ENCODE measurements at regions not wholly inside any gene's neighbourhood (a gene's known extent, or its start where the extent isn't known, plus 50 kb on each side); places are given as distances from the start of the nearest gene placed in this dataset.

DNA sequence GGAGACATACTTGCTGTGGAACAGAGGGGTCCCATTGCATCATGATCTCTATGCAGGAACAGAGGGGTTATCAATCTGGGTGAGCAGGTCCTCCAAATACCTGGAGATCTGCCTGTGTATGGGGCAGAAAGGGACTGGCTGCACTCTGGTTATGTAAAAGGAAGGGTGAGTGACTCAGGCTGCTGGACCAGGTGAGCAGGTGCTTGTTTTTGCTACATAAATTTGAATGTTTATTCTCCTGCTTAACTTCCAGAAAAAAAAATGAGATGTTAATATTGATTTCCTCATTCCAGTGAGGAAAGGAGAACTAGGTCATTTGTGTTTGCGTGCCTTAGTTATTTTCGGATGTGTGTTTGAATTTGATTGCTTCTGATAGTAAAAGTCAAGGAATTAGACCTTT lies 225.8 kb upstream of the TRAM1L1 start:
- in situ Hi-C loops (cut with HindIII; ENCODE audit: low sequenced_read_pairs): no loop called here
- no peak overlapping the region for H3K4me3 ChIP-seq (ENCODE audit: low read depth, low read length)
- DNase-seq (ENCODE audit: low read depth): no peak
- no peak for TF ChIP-seq CTCF (IDR thresholded peaks at IDR 0.05; ENCODE audit: low read depth, low read length, missing control alignments)

DNA sequence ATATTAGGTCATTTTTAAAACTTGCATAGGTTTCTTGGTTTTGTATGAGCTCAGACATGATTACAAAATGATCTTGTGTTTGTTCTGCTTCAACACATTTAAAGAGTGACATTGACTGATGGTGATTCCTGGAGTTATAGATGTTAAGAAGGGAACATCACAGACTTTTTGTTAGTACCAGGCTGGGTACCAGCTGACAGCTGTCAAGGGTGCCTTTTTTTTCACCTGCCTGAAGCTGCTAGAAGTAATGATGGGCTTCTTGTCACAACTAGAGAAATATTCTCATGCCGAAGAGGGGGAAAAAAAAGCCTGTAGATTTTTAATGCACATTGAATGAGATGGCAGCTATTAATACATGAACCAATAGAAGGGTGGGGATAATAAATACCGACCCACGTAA lies 226.6 kb upstream of the TRAM1L1 start:
- no peak for DNase-seq (ENCODE audit: low read depth)
- in situ Hi-C loops (cut with HindIII; ENCODE audit: low sequenced_read_pairs): no loop called here
- no peak for TF ChIP-seq CTCF (IDR thresholded peaks at IDR 0.05; ENCODE audit: low read depth, low read length, missing control alignments)
- H3K4me3 ChIP-seq (ENCODE audit: low read depth, low read length): no peak overlapping the region

GRCh38 chr4:117324851-117325491 lies 239.6 kb upstream of the TRAM1L1 start:
- no peak for TF ChIP-seq CTCF (IDR thresholded peaks at IDR 0.05; ENCODE audit: low read depth, low read length, missing control alignments)
- in situ Hi-C loops (cut with HindIII; ENCODE audit: low sequenced_read_pairs): no loop called here
- peak; percentile 88 for DNase-seq (ENCODE audit: low read depth)
- peak overlapping the region; percentile 12 for H3K4me3 ChIP-seq (ENCODE audit: low read depth, low read length)

DNA sequence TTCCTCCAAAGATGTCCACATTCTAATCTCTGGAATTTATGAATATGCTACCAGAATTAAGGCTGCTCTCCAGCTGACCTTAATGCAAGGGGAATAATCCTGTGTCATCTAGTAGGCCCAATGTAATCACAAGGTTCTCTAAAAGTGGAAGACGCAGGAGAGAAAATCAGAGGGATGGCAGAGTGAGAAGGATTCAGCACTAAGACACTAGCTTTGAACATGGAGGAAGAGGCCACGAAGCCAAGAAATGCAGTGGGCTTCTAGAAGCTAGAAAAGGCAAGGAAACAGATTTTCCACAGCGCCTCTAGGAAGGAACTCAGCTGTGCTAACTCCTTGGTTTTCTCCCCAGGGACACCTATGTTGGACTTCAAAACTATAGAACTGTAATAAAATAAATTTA lies 240.7 kb upstream of the TRAM1L1 start:
- no peak overlapping the region for H3K4me3 ChIP-seq (ENCODE audit: low read depth, low read length)
- in situ Hi-C loops (cut with HindIII; ENCODE audit: low sequenced_read_pairs): no loop called here
- TF ChIP-seq CTCF (IDR thresholded peaks at IDR 0.05; ENCODE audit: low read depth, low read length, missing control alignments): no peak
- no peak for DNase-seq (ENCODE audit: low read depth)

GRCh38 chr4:117327491-117327890 lies 242.1 kb upstream of the TRAM1L1 start:
- no peak overlapping the region for H3K4me3 ChIP-seq (ENCODE audit: low read depth, low read length)
- no peak for DNase-seq (ENCODE audit: low read depth)
- in situ Hi-C loops (cut with HindIII; ENCODE audit: low sequenced_read_pairs): no loop called here

DNA sequence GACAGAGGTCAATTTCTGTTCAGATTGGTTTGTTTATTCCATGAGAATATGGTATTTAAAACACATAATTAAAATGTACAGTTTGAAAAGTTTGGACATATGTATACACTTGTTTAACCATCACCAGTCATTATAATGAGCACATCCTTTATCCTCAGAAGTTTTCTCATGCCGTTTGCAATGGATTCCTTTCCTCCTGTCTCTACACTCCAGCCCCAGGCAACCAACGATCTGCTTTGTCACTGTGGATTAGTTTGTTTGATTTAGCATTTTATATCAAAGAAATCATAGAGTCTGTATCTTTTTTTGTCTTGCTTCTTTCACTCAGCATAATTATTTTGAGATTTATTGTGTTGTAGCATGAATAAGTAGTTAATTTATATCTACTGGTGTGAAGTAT lies 243.0 kb upstream of the TRAM1L1 start:
- no peak for TF ChIP-seq CTCF (IDR thresholded peaks at IDR 0.05; ENCODE audit: low read depth, low read length, missing control alignments)
- in situ Hi-C loops (cut with HindIII; ENCODE audit: low sequenced_read_pairs): no loop called here
- H3K4me3 ChIP-seq (ENCODE audit: low read depth, low read length): no peak overlapping the region
- no peak for DNase-seq (ENCODE audit: low read depth)

More at GRCh38 chr4:117327491-117327890, 242.1 kb upstream of the TRAM1L1 start:
- no peak for TF ChIP-seq CTCF (IDR thresholded peaks at IDR 0.05; ENCODE audit: low read depth, low read length, missing control alignments)

Data from astrocyte of the cerebellum (primary cell).